GM18508 (cell line): ENCODE measurements at regions not wholly inside any gene's neighbourhood (a gene's known extent, or its start where the extent isn't known, plus 50 kb on each side); places are given as distances from the start of the nearest gene placed in this dataset.

ENCODE experiments used
- ATAC-seq: cut with Tn5 transposase; IDR thresholded peaks from one replicate; pipeline ENCODE4 v1.9.1; 2021; ENCODE audit warnings: moderate number of reproducible peaks; ENCODE audit not compliant: insufficient read depth, unreplicated experiment

GRCh38 chr12:60114169-60114568, 518.3 kb downstream of the SLC16A7 start:
- no peak for ATAC-seq

GRCh38 chr12:60119327-60119726, 523.5 kb downstream of the SLC16A7 start:
- no peak for ATAC-seq

GRCh38 chr12:60120199-60120598, 524.4 kb downstream of the SLC16A7 start:
- no peak for ATAC-seq

GRCh38 chr12:60123557-60123956, 527.7 kb downstream of the SLC16A7 start:
- no peak for ATAC-seq

- ATAC-seq = no peak
These were observed 541.7 kb downstream of the SLC16A7 start for GRCh38 chr12:60137513-60137912.

- ATAC-seq = no peak
These were observed 542.7 kb downstream of the SLC16A7 start for GRCh38 chr12:60138526-60138925.

GRCh38 chr12:60144395-60144794, 548.6 kb downstream of the SLC16A7 start:
- ATAC-seq = no peak

- no peak for ATAC-seq
These were observed 552.3 kb downstream of the SLC16A7 start for GRCh38 chr12:60148109-60148508.

- no peak for ATAC-seq
These were observed 553.0 kb downstream of the SLC16A7 start for GRCh38 chr12:60148831-60149230.

- ATAC-seq = no peak
These were observed 556.9 kb downstream of the SLC16A7 start for GRCh38 chr12:60152756-60153155.

GRCh38 chr12:60159761-60160160, 563.9 kb downstream of the SLC16A7 start:
- ATAC-seq = no peak

GRCh38 chr12:60162988-60163720, 567.3 kb downstream of the SLC16A7 start:
- no peak for ATAC-seq

- no peak for ATAC-seq
These were observed 570.0 kb downstream of the SLC16A7 start for GRCh38 chr12:60165781-60166180.

- ATAC-seq = no peak
These were observed 572.6 kb downstream of the SLC16A7 start for GRCh38 chr12:60168441-60168840.

GRCh38 chr12:60169904-60170303, 574.1 kb downstream of the SLC16A7 start:
- no peak for ATAC-seq

- ATAC-seq = no peak
These were observed 576.7 kb downstream of the SLC16A7 start for GRCh38 chr12:60172266-60173211.

- no peak for ATAC-seq
These were observed 577.7 kb downstream of the SLC16A7 start for GRCh38 chr12:60173224-60174170.

- no peak for ATAC-seq
These were observed 578.6 kb downstream of the SLC16A7 start for GRCh38 chr12:60174476-60174875.

- ATAC-seq = no peak
These were observed 579.1 kb downstream of the SLC16A7 start for GRCh38 chr12:60174941-60175340.

GRCh38 chr12:60176891-60177290, 581.1 kb downstream of the SLC16A7 start:
- no peak for ATAC-seq
